Neural cell (in vitro differentiated cells): ENCODE measurements at regions not wholly inside any gene's neighbourhood (a gene's known extent, or its start where the extent isn't known, plus 50 kb on each side); places are given as distances from the start of the nearest gene placed in this dataset.

Source experiments
- H2AFZ ChIP-seq: fragments of 200-600, 300-800 bp; sonication (generic), shearing (Covaris generic); 2 replicates; pipeline ENCODE4 v1.6.0; 2014; ENCODE audit warnings: low read depth, mild to moderate bottlenecking, antibody characterized with exemption, low read length, moderate library complexity
- H3F3A ChIP-seq: fragments of 200-600 bp; shearing (Covaris generic); 2 replicates; pipeline ENCODE4 v1.6.1; 2016; ENCODE audit warnings: mild to moderate bottlenecking, moderate library complexity, mixed read lengths, antibody characterized with exemption, low read length; ENCODE audit not compliant: insufficient read depth, poor library complexity, severe bottlenecking
- H3K27ac ChIP-seq: fragments of 200-600, 300-800 bp; sonication (generic), shearing (Covaris generic); 2 replicates; pipeline ENCODE4 v1.5.1; 2014; ENCODE audit warnings: mild to moderate bottlenecking, low read length, moderate library complexity
- H3K27me3 ChIP-seq: fragments of 300-800, 200-600 bp; sonication (generic), shearing (Covaris generic); 2 replicates; pipeline ENCODE4 v1.6.0; 2014; ENCODE audit warnings: mild to moderate bottlenecking, low read depth, low read length, moderate library complexity; ENCODE audit not compliant: insufficient read depth
- H3K36me3 ChIP-seq: fragments of 300-800, 200-600 bp; sonication (generic), shearing (Covaris generic); 2 replicates; pipeline ENCODE4 v1.5.1; 2014; ENCODE audit warnings: mild to moderate bottlenecking, antibody characterized with exemption, low read length, moderate library complexity; ENCODE audit not compliant: insufficient read depth
- H3K4me2 ChIP-seq: fragments of 300-800, 200-600 bp; sonication (generic), shearing (Covaris generic); 2 replicates; pipeline ENCODE4 v1.6.0; 2014; ENCODE audit warnings: mild to moderate bottlenecking, low read length
- H3K4me3 ChIP-seq: fragments of 300-800, 200-600 bp; sonication (generic), shearing (Covaris generic); 2 replicates; pipeline ENCODE4 v1.5.1; 2014; ENCODE audit warnings: mild to moderate bottlenecking, low read length, moderate library complexity
- H3K79me2 ChIP-seq: fragments of 200-600 bp; shearing (Covaris generic); replicated peaks from 2 replicates; pipeline ENCODE4 v1.6.0; 2014; ENCODE audit warnings: mild to moderate bottlenecking, low read length, moderate library complexity; ENCODE audit not compliant: insufficient read depth
- H3K9ac ChIP-seq: fragments of 300-800, 200-600 bp; sonication (generic), shearing (Covaris generic); 2 replicates; pipeline ENCODE4 v1.6.1; 2016; ENCODE audit warnings: mild to moderate bottlenecking, low read length, mixed read lengths
- H3K9me2 ChIP-seq: fragments of 200-600 bp; shearing (Covaris generic); 2 replicates; pipeline ENCODE4 v1.6.1; 2016; ENCODE audit warnings: mild to moderate bottlenecking, low read length, mixed read lengths; ENCODE audit not compliant: insufficient read depth
- H3K9me3 ChIP-seq: fragments of 200-600, 300-800 bp; sonication (generic), shearing (Covaris generic); 2 replicates; pipeline ENCODE4 v1.6.1; 2016; ENCODE audit warnings: mild to moderate bottlenecking, mixed run types, low read length, moderate library complexity, mixed read lengths
- H4K20me1 ChIP-seq: fragments of 200-600 bp; shearing (Covaris generic); 2 replicates; pipeline ENCODE4 v1.6.1; 2016; ENCODE audit warnings: mild to moderate bottlenecking, mixed run types; ENCODE audit not compliant: insufficient read depth
- EP300 ChIP-seq: fragments of 450-650 bp; conservative IDR thresholded peaks from 2 replicates; pipeline ENCODE4 v1.6.1; 2014; ENCODE audit warnings: antibody characterized with exemption, mild to moderate bottlenecking, moderate library complexity; ENCODE audit not compliant: poor library complexity, severe bottlenecking
- EZH2 ChIP-seq: fragments of 200-600, 300-800 bp; shearing (Covaris generic), sonication (generic); IDR thresholded peaks from 2 replicates; pipeline ENCODE4 v1.6.1; 2014; ENCODE audit warnings: antibody characterized with exemption, low read length, borderline replicate concordance, mild to moderate bottlenecking; ENCODE audit not compliant: insufficient read depth, poor library complexity, severe bottlenecking
- MXI1 ChIP-seq: fragments of 450-650 bp; conservative IDR thresholded peaks from 2 replicates; pipeline ENCODE4 v1.6.1; 2014; ENCODE audit warnings: antibody characterized with exemption, mild to moderate bottlenecking; ENCODE audit not compliant: poor library complexity, severe bottlenecking
- POLR2AphosphoS5 ChIP-seq: IDR thresholded peaks from 2 replicates; pipeline ENCODE4 v1.6.1; 2012
- RAD21 ChIP-seq: fragments of 450-650 bp; conservative IDR thresholded peaks from 2 replicates; pipeline ENCODE4 v1.6.1; 2014; ENCODE audit warnings: antibody characterized with exemption, mild to moderate bottlenecking, moderate library complexity
- SMC3 ChIP-seq: fragments of 450-650 bp; conservative IDR thresholded peaks from 2 replicates; pipeline ENCODE4 v1.6.1; 2014; ENCODE audit warnings: antibody characterized with exemption, mild to moderate bottlenecking, moderate library complexity; ENCODE audit not compliant: poor library complexity
- TAF1 ChIP-seq: IDR thresholded peaks from 2 replicates; pipeline ENCODE4 v1.6.1; 2012; ENCODE audit warnings: low read depth
- TF ChIP-seq, protein P1 (sequence below): fragments of 450-650 bp; IDR thresholded peaks from 2 replicates; pipeline ENCODE4 v1.5.1; 2014; ENCODE audit warnings: antibody characterized with exemption, mild to moderate bottlenecking, moderate library complexity; ENCODE audit not compliant: poor library complexity, severe bottlenecking
- TF ChIP-seq, protein P2 (sequence below): IDR thresholded peaks from 2 replicates; pipeline ENCODE4 v1.6.1; 2012; ENCODE audit warnings: borderline replicate concordance

DNA sequence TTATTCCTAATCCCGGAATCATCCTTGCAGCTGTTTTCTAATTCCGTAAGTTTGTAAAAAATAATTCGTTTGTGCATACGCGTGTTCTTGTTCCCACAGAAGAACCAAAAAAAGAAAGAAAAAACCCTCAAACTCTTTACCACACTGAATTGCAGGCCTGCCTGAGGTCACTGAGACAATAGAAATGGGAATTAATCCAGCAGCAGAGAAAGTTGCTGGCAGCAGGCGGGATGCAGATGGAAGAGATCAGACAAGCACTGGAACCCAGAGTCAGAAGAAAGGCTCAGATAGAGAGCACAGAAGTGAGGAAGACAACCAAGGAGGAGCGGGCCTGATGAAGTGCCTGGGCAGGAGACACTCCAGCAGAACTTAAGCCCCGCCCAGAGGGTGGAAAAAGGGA, 141.5 kb upstream of the VWC2 start:
- no peak overlapping the region for H3K4me2 ChIP-seq
- no peaks in the 10 kb centered on the region for H3F3A ChIP-seq
- no peaks in the 10 kb centered on the region for H3K9me3 ChIP-seq
- TF ChIP-seq, protein P1, sequence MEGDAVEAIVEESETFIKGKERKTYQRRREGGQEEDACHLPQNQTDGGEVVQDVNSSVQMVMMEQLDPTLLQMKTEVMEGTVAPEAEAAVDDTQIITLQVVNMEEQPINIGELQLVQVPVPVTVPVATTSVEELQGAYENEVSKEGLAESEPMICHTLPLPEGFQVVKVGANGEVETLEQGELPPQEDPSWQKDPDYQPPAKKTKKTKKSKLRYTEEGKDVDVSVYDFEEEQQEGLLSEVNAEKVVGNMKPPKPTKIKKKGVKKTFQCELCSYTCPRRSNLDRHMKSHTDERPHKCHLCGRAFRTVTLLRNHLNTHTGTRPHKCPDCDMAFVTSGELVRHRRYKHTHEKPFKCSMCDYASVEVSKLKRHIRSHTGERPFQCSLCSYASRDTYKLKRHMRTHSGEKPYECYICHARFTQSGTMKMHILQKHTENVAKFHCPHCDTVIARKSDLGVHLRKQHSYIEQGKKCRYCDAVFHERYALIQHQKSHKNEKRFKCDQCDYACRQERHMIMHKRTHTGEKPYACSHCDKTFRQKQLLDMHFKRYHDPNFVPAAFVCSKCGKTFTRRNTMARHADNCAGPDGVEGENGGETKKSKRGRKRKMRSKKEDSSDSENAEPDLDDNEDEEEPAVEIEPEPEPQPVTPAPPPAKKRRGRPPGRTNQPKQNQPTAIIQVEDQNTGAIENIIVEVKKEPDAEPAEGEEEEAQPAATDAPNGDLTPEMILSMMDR: no peak
- TF ChIP-seq TAF1: no peak
- TF ChIP-seq SMC3: no peak
- TF ChIP-seq EZH2: no peak
- TF ChIP-seq, protein P2, sequence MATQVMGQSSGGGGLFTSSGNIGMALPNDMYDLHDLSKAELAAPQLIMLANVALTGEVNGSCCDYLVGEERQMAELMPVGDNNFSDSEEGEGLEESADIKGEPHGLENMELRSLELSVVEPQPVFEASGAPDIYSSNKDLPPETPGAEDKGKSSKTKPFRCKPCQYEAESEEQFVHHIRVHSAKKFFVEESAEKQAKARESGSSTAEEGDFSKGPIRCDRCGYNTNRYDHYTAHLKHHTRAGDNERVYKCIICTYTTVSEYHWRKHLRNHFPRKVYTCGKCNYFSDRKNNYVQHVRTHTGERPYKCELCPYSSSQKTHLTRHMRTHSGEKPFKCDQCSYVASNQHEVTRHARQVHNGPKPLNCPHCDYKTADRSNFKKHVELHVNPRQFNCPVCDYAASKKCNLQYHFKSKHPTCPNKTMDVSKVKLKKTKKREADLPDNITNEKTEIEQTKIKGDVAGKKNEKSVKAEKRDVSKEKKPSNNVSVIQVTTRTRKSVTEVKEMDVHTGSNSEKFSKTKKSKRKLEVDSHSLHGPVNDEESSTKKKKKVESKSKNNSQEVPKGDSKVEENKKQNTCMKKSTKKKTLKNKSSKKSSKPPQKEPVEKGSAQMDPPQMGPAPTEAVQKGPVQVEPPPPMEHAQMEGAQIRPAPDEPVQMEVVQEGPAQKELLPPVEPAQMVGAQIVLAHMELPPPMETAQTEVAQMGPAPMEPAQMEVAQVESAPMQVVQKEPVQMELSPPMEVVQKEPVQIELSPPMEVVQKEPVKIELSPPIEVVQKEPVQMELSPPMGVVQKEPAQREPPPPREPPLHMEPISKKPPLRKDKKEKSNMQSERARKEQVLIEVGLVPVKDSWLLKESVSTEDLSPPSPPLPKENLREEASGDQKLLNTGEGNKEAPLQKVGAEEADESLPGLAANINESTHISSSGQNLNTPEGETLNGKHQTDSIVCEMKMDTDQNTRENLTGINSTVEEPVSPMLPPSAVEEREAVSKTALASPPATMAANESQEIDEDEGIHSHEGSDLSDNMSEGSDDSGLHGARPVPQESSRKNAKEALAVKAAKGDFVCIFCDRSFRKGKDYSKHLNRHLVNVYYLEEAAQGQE: no peak
- TF ChIP-seq RAD21: no peak
- no peak for TF ChIP-seq MXI1
- TF ChIP-seq POLR2AphosphoS5: no peak
- TF ChIP-seq EP300: no peak
- no peaks in the 10 kb centered on the region for H4K20me1 ChIP-seq
- no peaks in the 10 kb centered on the region for H3K27me3 ChIP-seq
- H3K9ac ChIP-seq: no peak overlapping the region
- H3K4me3 ChIP-seq: no peak overlapping the region
- H2AFZ ChIP-seq: no peak overlapping the region
- H3K9me2 ChIP-seq: no peaks in the 10 kb centered on the region
- no peak overlapping the region for H3K27ac ChIP-seq
- H3K79me2 ChIP-seq: no peaks in the 10 kb centered on the region
- H3K36me3 ChIP-seq: no peaks in the 10 kb centered on the region

DNA sequence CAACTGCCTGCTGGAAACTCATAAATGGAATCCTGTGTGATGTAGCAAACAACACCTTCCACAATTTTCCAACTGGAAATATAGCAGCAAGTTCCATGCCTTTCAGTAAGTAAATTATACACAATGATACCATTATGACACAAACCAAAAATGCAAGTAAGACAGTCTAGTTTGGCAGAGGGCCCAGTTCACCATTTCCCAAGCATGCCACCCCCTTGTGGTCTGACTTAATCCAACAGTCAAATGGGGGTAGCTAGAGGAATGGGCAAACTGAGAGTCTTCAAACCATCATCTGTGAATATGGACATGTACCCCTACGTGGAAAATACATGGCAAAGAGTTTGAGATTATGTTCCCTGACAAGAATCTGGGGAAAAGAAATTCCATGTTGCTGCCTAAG, 137.6 kb upstream of the VWC2 start:
- Histone ChIP-seq H2AFZ (no peak overlapping the region), H3K4me3 (no peak overlapping the region), H3K36me3 (no peaks in the 10 kb centered on the region), H3K27ac (no peak overlapping the region), H3K9me3 (no peaks in the 10 kb centered on the region), H3F3A (no peaks in the 10 kb centered on the region), H4K20me1 (no peaks in the 10 kb centered on the region), H3K9ac (no peak overlapping the region), H3K9me2 (no peaks in the 10 kb centered on the region), H3K79me2 (no peaks in the 10 kb centered on the region), H3K4me2 (no peak overlapping the region), H3K27me3 (no peaks in the 10 kb centered on the region)
- TF ChIP-seq, protein P1: no peak
- TF ChIP-seq, protein P2: no peak
- TF ChIP-seq SMC3 (no peak), TAF1 (no peak), RAD21 (no peak), POLR2AphosphoS5 (no peak), EP300 (no peak), EZH2 (no peak), MXI1 (no peak)
